Karpas-422 (cell line): ENCODE measurements at regions not wholly inside any gene's neighbourhood (a gene's known extent, or its start where the extent isn't known, plus 50 kb on each side); places are given as distances from the start of the nearest gene placed in this dataset.

ENCODE experiments used
- DNase-seq: peaks from one replicate; pipeline ENCODE4 v3.0.0-alpha.2; 2015
- H2AFZ ChIP-seq: fragments of 200-600 bp; sonication (generic); 2 replicates; pipeline ENCODE4 v1.6.1; 2014; ENCODE audit warnings: antibody characterized with exemption, low read length, mixed read lengths
- H3K27ac ChIP-seq: fragments of 200-600 bp; sonication (generic); 2 replicates; pipeline ENCODE4 v1.5.1; 2014; ENCODE audit warnings: mild to moderate bottlenecking, low read length, moderate library complexity
- H3K27me3 ChIP-seq: fragments of 200-600 bp; sonication (generic); 2 replicates; pipeline ENCODE4 v1.6.1; 2014; ENCODE audit warnings: low read length, mixed read lengths
- H3K36me3 ChIP-seq: fragments of 200-600 bp; sonication (generic); 2 replicates; pipeline ENCODE4 v1.6.1; 2014; ENCODE audit warnings: low read length, mixed read lengths; ENCODE audit not compliant: insufficient read depth
- H3K4me1 ChIP-seq: fragments of 200-600 bp; sonication (generic); 2 replicates; pipeline ENCODE4 v1.6.1; 2014; ENCODE audit warnings: mild to moderate bottlenecking, low read length, mixed read lengths
- H3K4me2 ChIP-seq: fragments of 200-600 bp; sonication (generic); 2 replicates; pipeline ENCODE4 v1.6.1; 2014; ENCODE audit warnings: low read length, low read depth, mild to moderate bottlenecking; ENCODE audit not compliant: poor library complexity, severe bottlenecking
- H3K4me3 ChIP-seq: fragments of 200-600 bp; sonication (generic); 2 replicates; pipeline ENCODE4 v1.5.1; 2014; ENCODE audit warnings: mild to moderate bottlenecking, antibody characterized with exemption, low read length, mixed read lengths
- H3K79me2 ChIP-seq: fragments of 200-600 bp; sonication (generic); 2 replicates; pipeline ENCODE4 v1.6.1; 2014; ENCODE audit warnings: mild to moderate bottlenecking, low read length, mixed read lengths
- H3K9ac ChIP-seq: fragments of 200-600 bp; sonication (generic); 2 replicates; pipeline ENCODE4 v1.6.0; 2014; ENCODE audit warnings: low read length
- H3K9me2 ChIP-seq: fragments of 200-600 bp; sonication (generic), shearing (Covaris generic); replicated peaks from 2 replicates; pipeline ENCODE4 v1.6.0; 2014; ENCODE audit warnings: mild to moderate bottlenecking, low read length, moderate library complexity; ENCODE audit not compliant: insufficient read depth
- H3K9me3 ChIP-seq: fragments of 300-700, 200-600 bp; sonication (generic); 2 replicates; pipeline ENCODE4 v1.6.1; 2014; ENCODE audit warnings: low read length, mixed read lengths
- H4K20me1 ChIP-seq: fragments of 200-600 bp; sonication (generic); 2 replicates; pipeline ENCODE4 v1.6.1; 2014; ENCODE audit warnings: mild to moderate bottlenecking, antibody characterized with exemption, low read length, low read depth; ENCODE audit not compliant: insufficient read depth

- peaks cover 14% of the 10 kb centered on the region for H3K9me3 ChIP-seq
- DNase-seq, result no peak
These were observed 654.1 kb upstream of the SYT4 start for GRCh38 chr18:43931439-43931838.

GRCh38 chr18:43932140-43932539 lies 654.9 kb upstream of the SYT4 start:
- Histone ChIP-seq H3K27me3 (no peaks in the 10 kb centered on the region), H3K36me3 (no peaks in the 10 kb centered on the region), H3K79me2 (no peaks in the 10 kb centered on the region), H3K9me3 (peaks cover 14% of the 10 kb centered on the region), H3K9ac (no peak overlapping the region), H2AFZ (no peak overlapping the region), H3K4me2 (no peak overlapping the region), H3K4me3 (no peak overlapping the region), H4K20me1 (no peaks in the 10 kb centered on the region), H3K9me2 (no peaks in the 10 kb centered on the region), H3K4me1 (no peaks in the 10 kb centered on the region), H3K27ac (no peak overlapping the region)
- DNase-seq, result no peak

More at GRCh38 chr18:43931439-43931838, 654.1 kb upstream of the SYT4 start:
- Histone ChIP-seq H3K27me3 (no peaks in the 10 kb centered on the region), H3K4me3 (no peak overlapping the region), H4K20me1 (no peaks in the 10 kb centered on the region), H3K27ac (no peak overlapping the region), H2AFZ (no peak overlapping the region), H3K4me2 (no peak overlapping the region), H3K9me2 (no peaks in the 10 kb centered on the region), H3K79me2 (no peaks in the 10 kb centered on the region), H3K4me1 (no peaks in the 10 kb centered on the region), H3K9ac (no peak overlapping the region), H3K36me3 (no peaks in the 10 kb centered on the region)

- H3K27me3 ChIP-seq, result no peaks in the 10 kb centered on the region
- no peaks in the 10 kb centered on the region for H3K9me2 ChIP-seq
- no peaks in the 10 kb centered on the region for H3K36me3 ChIP-seq
- no peaks in the 10 kb centered on the region for H3K4me1 ChIP-seq
- H3K4me2 ChIP-seq, result no peak overlapping the region
- H3K79me2 ChIP-seq, result no peaks in the 10 kb centered on the region
- H3K27ac ChIP-seq, result no peak overlapping the region
- DNase-seq, result no peak
- peaks cover 14% of the 10 kb centered on the region for H3K9me3 ChIP-seq
- no peaks in the 10 kb centered on the region for H4K20me1 ChIP-seq
- H3K4me3 ChIP-seq, result no peak overlapping the region
- H2AFZ ChIP-seq, result no peak overlapping the region
- no peak overlapping the region for H3K9ac ChIP-seq
These were observed 655.9 kb upstream of the SYT4 start for GRCh38 chr18:43933177-43933576.

- no peak overlapping the region for H2AFZ ChIP-seq
- H4K20me1 ChIP-seq, result no peaks in the 10 kb centered on the region
- no peaks in the 10 kb centered on the region for H3K79me2 ChIP-seq
- DNase-seq, result no peak
- H3K4me1 ChIP-seq, result no peaks in the 10 kb centered on the region
- no peaks in the 10 kb centered on the region for H3K27me3 ChIP-seq
- H3K9me2 ChIP-seq, result no peaks in the 10 kb centered on the region
- H3K9ac ChIP-seq, result no peak overlapping the region
- H3K4me3 ChIP-seq, result no peak overlapping the region
- no peak overlapping the region for H3K27ac ChIP-seq
- no peak overlapping the region for H3K4me2 ChIP-seq
- peaks cover 11% of the 10 kb centered on the region for H3K9me3 ChIP-seq
- H3K36me3 ChIP-seq, result no peaks in the 10 kb centered on the region
These were observed 657.0 kb upstream of the SYT4 start for GRCh38 chr18:43934322-43934721.

- H3K27ac ChIP-seq, result no peak overlapping the region
- no peaks in the 10 kb centered on the region for H3K9me2 ChIP-seq
- H3K9me3 ChIP-seq, result peaks cover 10% of the 10 kb centered on the region
- no peaks in the 10 kb centered on the region for H3K36me3 ChIP-seq
- no peaks in the 10 kb centered on the region for H4K20me1 ChIP-seq
- H3K4me3 ChIP-seq, result no peak overlapping the region
- H3K79me2 ChIP-seq, result no peaks in the 10 kb centered on the region
- H2AFZ ChIP-seq, result no peak overlapping the region
- no peak overlapping the region for H3K9ac ChIP-seq
- H3K4me2 ChIP-seq, result no peak overlapping the region
- no peaks in the 10 kb centered on the region for H3K4me1 ChIP-seq
- DNase-seq, result no peak
- H3K27me3 ChIP-seq, result no peaks in the 10 kb centered on the region
These were observed 657.6 kb upstream of the SYT4 start for GRCh38 chr18:43934781-43935471.

GRCh38 chr18:43936176-43936575 lies 658.9 kb upstream of the SYT4 start:
- no peaks in the 10 kb centered on the region for H4K20me1 ChIP-seq
- H3K27ac ChIP-seq, result no peak overlapping the region
- H3K36me3 ChIP-seq, result no peaks in the 10 kb centered on the region
- H3K9ac ChIP-seq, result no peak overlapping the region
- no peaks in the 10 kb centered on the region for H3K4me1 ChIP-seq
- no peaks in the 10 kb centered on the region for H3K27me3 ChIP-seq
- H2AFZ ChIP-seq, result no peak overlapping the region
- H3K4me2 ChIP-seq, result no peak overlapping the region
- no peak overlapping the region for H3K4me3 ChIP-seq
- no peaks in the 10 kb centered on the region for H3K9me2 ChIP-seq
- DNase-seq, result no peak
- H3K9me3 ChIP-seq, result peaks cover 7% of the 10 kb centered on the region
- no peaks in the 10 kb centered on the region for H3K79me2 ChIP-seq

GRCh38 chr18:43949291-43949690 lies 672.0 kb upstream of the SYT4 start:
- Histone ChIP-seq H3K79me2 (no peaks in the 10 kb centered on the region), H3K36me3 (no peaks in the 10 kb centered on the region), H3K27me3 (no peaks in the 10 kb centered on the region), H4K20me1 (no peaks in the 10 kb centered on the region), H3K9me3 (no peaks in the 10 kb centered on the region), H3K4me1 (no peaks in the 10 kb centered on the region), H3K4me3 (no peak overlapping the region), H3K27ac (no peak overlapping the region), H3K4me2 (no peak overlapping the region), H3K9ac (no peak overlapping the region), H2AFZ (no peak overlapping the region), H3K9me2 (no peaks in the 10 kb centered on the region)
- DNase-seq, result no peak

- Histone ChIP-seq H3K4me1 (no peaks in the 10 kb centered on the region), H3K79me2 (no peaks in the 10 kb centered on the region), H3K9me2 (no peaks in the 10 kb centered on the region), H3K9ac (no peak overlapping the region), H3K9me3 (no peaks in the 10 kb centered on the region), H3K27ac (no peak overlapping the region), H3K4me2 (no peak overlapping the region), H3K27me3 (no peaks in the 10 kb centered on the region), H3K4me3 (no peak overlapping the region), H2AFZ (no peak overlapping the region), H3K36me3 (no peaks in the 10 kb centered on the region), H4K20me1 (no peaks in the 10 kb centered on the region)
- no peak for DNase-seq
These were observed 672.8 kb upstream of the SYT4 start for GRCh38 chr18:43950062-43950461.
